ENCODE measurements at regions not wholly inside any gene's neighbourhood (a gene's known extent, or its start where the extent isn't known, plus 50 kb on each side); places are given as distances from the start of the nearest gene placed in this dataset.

DNA sequence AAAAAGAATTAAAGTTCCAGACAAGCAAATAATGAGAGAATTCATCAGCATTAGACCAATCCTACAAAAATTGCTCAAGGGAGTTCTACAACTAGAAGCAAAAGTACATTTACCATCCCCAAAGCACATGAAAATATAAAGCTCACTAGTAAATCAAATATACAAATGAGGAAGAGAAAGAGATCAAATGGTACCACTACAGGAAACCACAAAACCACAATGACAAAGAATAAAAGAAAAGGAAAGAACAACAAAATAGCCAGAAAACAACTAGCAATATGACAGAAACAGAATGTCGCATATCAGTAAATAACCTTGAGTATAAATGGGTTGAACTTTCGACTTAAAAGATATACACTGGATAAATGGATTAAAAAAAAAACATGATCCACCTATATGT is 739.0 kb downstream of the DTWD2 start:
- DNase-seq (no peak), ATAC-seq (ENCODE audit: low read depth) (no peak)
- Mint-ChIP-seq H3K27ac (no peak overlapping the region), H3K9me3 (peaks cover 18% of the 10 kb centered on the region), H3K4me3 (no peak overlapping the region), H3K36me3 (ENCODE audit: low read depth) (no peaks in the 10 kb centered on the region), H3K4me1 (no peaks in the 10 kb centered on the region), H3K27me3 (no peaks in the 10 kb centered on the region)
- POLR2A ChIA-PET, result no interaction called here
- intact Hi-C loops (cut with micrococcal nuclease), result no loop called here
- TF ChIP-seq, protein P1, sequence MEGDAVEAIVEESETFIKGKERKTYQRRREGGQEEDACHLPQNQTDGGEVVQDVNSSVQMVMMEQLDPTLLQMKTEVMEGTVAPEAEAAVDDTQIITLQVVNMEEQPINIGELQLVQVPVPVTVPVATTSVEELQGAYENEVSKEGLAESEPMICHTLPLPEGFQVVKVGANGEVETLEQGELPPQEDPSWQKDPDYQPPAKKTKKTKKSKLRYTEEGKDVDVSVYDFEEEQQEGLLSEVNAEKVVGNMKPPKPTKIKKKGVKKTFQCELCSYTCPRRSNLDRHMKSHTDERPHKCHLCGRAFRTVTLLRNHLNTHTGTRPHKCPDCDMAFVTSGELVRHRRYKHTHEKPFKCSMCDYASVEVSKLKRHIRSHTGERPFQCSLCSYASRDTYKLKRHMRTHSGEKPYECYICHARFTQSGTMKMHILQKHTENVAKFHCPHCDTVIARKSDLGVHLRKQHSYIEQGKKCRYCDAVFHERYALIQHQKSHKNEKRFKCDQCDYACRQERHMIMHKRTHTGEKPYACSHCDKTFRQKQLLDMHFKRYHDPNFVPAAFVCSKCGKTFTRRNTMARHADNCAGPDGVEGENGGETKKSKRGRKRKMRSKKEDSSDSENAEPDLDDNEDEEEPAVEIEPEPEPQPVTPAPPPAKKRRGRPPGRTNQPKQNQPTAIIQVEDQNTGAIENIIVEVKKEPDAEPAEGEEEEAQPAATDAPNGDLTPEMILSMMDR (IDR thresholded peaks at IDR 0.05), result no peak
- CTCF ChIA-PET, result no interaction called here

DNA sequence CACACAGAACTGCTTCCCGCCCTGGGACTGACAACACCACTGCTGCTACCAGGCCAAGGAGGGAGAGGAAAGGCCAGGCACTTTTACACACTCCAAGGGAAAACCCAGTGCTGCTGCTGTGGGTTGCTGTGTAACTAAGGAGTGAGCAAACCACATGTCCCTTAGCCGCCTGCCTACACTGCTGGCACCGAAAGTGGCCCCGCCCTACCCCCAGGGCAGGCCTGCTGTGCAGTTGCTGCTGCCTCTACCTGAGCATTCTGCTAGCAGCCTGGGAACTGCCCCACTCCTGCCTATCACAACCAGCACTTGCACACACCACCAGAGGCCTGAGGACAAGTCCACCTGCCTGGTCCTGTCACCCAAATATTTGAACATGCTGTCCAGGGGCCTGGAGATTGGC is 740.9 kb downstream of the DTWD2 start:
- Mint-ChIP-seq H3K4me1 (no peaks in the 10 kb centered on the region), H3K9me3 (peaks cover 18% of the 10 kb centered on the region), H3K27me3 (no peaks in the 10 kb centered on the region), H3K4me3 (no peak overlapping the region), H3K27ac (no peak overlapping the region), H3K36me3 (ENCODE audit: low read depth) (no peaks in the 10 kb centered on the region)
- no peak for DNase-seq
- ChIA-PET POLR2A (no interaction called here), CTCF (no interaction called here)
- TF ChIP-seq, protein P1 (IDR thresholded peaks at IDR 0.05), result no peak
- intact Hi-C loops (cut with micrococcal nuclease), result no loop called here
- no peak for ATAC-seq (ENCODE audit: low read depth)

DNA sequence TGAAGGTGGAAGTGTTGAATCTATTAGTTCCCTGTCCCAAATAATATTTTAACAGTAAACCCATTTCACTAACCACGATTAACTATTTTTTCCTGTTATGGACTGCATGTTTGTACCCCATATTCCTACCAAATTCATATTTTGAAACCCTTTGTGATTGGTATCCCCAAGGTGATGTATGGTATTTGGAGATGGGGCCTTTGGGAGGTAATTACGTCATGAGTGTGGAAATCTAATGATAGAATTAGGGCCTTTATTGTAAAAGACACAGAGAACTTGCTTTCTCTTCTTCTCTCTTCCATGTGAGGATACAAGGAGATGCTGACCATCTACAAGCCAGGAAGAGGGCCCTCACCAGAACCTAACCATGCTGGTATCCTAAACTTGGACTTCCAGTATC is 744.7 kb downstream of the DTWD2 start:
- H3K9me3 Mint-ChIP-seq, result peaks cover 2% of the 10 kb centered on the region
- H3K27ac Mint-ChIP-seq, result no peak overlapping the region
- TF ChIP-seq, protein P1 (IDR thresholded peaks at IDR 0.05), result no peak
- ATAC-seq (ENCODE audit: low read depth) (no peak), DNase-seq (no peak)
- H3K27me3 Mint-ChIP-seq, result no peaks in the 10 kb centered on the region
- H3K4me1 Mint-ChIP-seq, result no peaks in the 10 kb centered on the region
- H3K36me3 Mint-ChIP-seq (ENCODE audit: low read depth), result no peaks in the 10 kb centered on the region
- intact Hi-C loops (cut with micrococcal nuclease), result no loop called here
- ChIA-PET POLR2A (no interaction called here), CTCF (no interaction called here)
- H3K4me3 Mint-ChIP-seq, result no peak overlapping the region

DNA sequence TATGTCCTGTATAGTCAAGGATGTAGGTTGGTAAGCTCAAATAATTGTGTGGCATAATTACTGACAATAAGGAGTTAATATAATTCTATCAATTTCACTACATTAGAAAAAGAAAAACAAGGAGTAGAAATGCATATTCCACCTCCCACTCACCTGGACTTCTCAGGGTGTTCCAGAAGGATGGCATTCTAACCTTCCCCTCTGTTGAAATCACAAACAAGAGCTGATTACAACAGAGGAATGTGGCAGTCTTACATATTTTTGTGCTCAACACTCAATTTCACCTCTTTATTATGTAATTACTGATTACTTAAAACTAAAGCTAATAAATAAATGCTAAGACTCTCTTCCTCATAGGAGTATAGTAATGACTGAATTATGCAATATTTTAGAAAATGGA is 745.3 kb downstream of the DTWD2 start:
- no peaks in the 10 kb centered on the region for H3K36me3 Mint-ChIP-seq (ENCODE audit: low read depth)
- no peaks in the 10 kb centered on the region for H3K27me3 Mint-ChIP-seq
- intact Hi-C loops (cut with micrococcal nuclease), result no loop called here
- no peak for ATAC-seq (ENCODE audit: low read depth)
- H3K4me3 Mint-ChIP-seq, result no peak overlapping the region
- TF ChIP-seq, protein P1 (IDR thresholded peaks at IDR 0.05), result no peak
- H3K9me3 Mint-ChIP-seq, result no peaks in the 10 kb centered on the region
- H3K27ac Mint-ChIP-seq, result no peak overlapping the region
- ChIA-PET CTCF (no interaction called here), POLR2A (no interaction called here)
- H3K4me1 Mint-ChIP-seq, result no peaks in the 10 kb centered on the region
- DNase-seq, result no peak

DNA sequence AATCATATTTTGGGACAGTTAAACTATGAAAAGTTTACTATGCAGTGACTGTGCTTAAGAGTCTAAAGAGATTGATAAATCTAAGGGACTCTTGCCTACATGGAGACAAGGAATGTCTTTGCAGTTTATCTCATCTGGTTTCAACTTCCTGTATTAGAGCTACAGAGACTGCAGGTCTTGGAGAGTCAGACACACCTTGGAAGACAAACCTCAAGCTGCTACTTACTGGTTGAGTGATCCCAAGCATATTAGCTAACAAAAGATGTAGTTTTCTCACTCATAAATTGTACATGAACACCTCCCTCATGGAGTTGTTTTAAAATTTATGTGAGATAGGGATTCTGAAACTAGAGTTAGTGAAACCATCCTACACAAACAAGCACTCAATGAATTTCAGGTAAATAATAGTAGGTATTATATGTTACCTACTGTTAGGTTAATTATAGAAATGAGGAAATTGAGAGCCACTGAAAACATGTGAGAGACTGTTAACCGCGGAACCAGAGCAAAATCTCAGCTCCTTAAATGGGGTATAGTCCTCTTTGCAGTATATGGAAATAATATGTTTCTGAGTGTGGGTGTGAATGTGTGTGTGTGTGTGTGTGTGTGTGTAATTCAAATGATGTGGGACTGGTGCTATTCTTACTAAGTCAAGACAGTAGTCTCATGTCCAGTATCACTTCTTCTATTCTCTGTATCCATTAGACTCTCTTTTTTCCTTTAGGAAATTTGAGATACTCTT is 752.1 kb downstream of the DTWD2 start:
- ATAC-seq (ENCODE audit: low read depth), result no peak
- Mint-ChIP-seq H3K4me3 (no peak overlapping the region), H3K27me3 (no peaks in the 10 kb centered on the region), H3K27ac (no peak overlapping the region), H3K4me1 (no peaks in the 10 kb centered on the region), H3K9me3 (no peaks in the 10 kb centered on the region), H3K36me3 (ENCODE audit: low read depth) (no peaks in the 10 kb centered on the region)
- ChIA-PET CTCF (no interaction called here), POLR2A (no interaction called here)
- intact Hi-C loops (cut with micrococcal nuclease), result no loop called here
- no peak for DNase-seq
- TF ChIP-seq, protein P1 (IDR thresholded peaks at IDR 0.05), result no peak

Measured in activated B cell treated with CpG ODN at 0.5 μM for 24 hours (primary cell).